Neural progenitor cell (in vitro differentiated cells): ENCODE measurements at regions not wholly inside any gene's neighbourhood (a gene's known extent, or its start where the extent isn't known, plus 50 kb on each side); places are given as distances from the start of the nearest gene placed in this dataset.

ENCODE experiments used
- DNase-seq: peaks from one replicate; pipeline ENCODE4 v3.0.0-alpha.2; 2016; ENCODE audit warnings: low spot score
- H2AFZ ChIP-seq: fragments of 200-600 bp; sonication (generic); replicated peaks from 2 replicates; pipeline ENCODE4 v1.6.1; 2016; ENCODE audit warnings: antibody characterized with exemption
- H3F3A ChIP-seq: fragments of 200-600 bp; sonication (generic); 2 replicates; pipeline ENCODE4 v1.6.1; 2016; ENCODE audit warnings: antibody characterized with exemption, low read depth
- H3K27ac ChIP-seq: fragments of 200-600 bp; sonication (generic); 2 replicates; pipeline ENCODE4 v1.5.1; 2016; ENCODE audit warnings: mild to moderate bottlenecking
- H3K27me3 ChIP-seq: fragments of 200-600 bp; sonication (generic); 2 replicates; pipeline ENCODE4 v1.6.1; 2016; ENCODE audit warnings: mild to moderate bottlenecking, moderate library complexity
- H3K36me3 ChIP-seq: fragments of 200-600 bp; sonication (generic); 2 replicates; pipeline ENCODE4 v1.5.1; 2016
- H3K4me1 ChIP-seq: fragments of 200-600 bp; sonication (generic); 2 replicates; pipeline ENCODE4 v1.6.1; 2016; ENCODE audit warnings: mixed run types
- H3K4me2 ChIP-seq: fragments of 200-600 bp; sonication (generic); 2 replicates; pipeline ENCODE4 v1.6.1; 2016
- H3K4me3 ChIP-seq: fragments of 200-600 bp; sonication (generic); 2 replicates; pipeline ENCODE4 v1.5.1; 2016
- H3K79me2 ChIP-seq: fragments of 200-600 bp; sonication (generic); 2 replicates; pipeline ENCODE4 v1.6.1; 2016; ENCODE audit warnings: low read depth
- H3K9ac ChIP-seq: fragments of 200-600 bp; sonication (generic); 2 replicates; pipeline ENCODE4 v1.6.1; 2016
- H3K9me3 ChIP-seq: fragments of 200-600 bp; sonication (generic); 2 replicates; pipeline ENCODE4 v1.5.1; 2016; ENCODE audit warnings: low read depth
- H4K20me1 ChIP-seq: fragments of 200-600 bp; sonication (generic); 2 replicates; pipeline ENCODE4 v1.6.1; 2016; ENCODE audit warnings: low read depth
- H3K27ac Mint-ChIP-seq: 3 replicates; pipeline ENCODE4 v1.8.0; 2021; ENCODE audit warnings: mixed read lengths
- H3K27me3 Mint-ChIP-seq: 2 replicates; pipeline ENCODE4 v1.8.0; 2022; ENCODE audit warnings: low read depth, mild to moderate bottlenecking, inconsistent platforms, moderate library complexity, mixed read lengths; ENCODE audit not compliant: insufficient read depth
- H3K36me3 Mint-ChIP-seq: 3 replicates; pipeline ENCODE4 v1.8.0; 2021; ENCODE audit warnings: mixed read lengths
- H3K4me1 Mint-ChIP-seq: 3 replicates; pipeline ENCODE4 v1.8.0; 2021; ENCODE audit warnings: mixed read lengths
- H3K4me3 Mint-ChIP-seq: 3 replicates; pipeline ENCODE4 v1.8.0; 2021; ENCODE audit warnings: mild to moderate bottlenecking, moderate library complexity, mixed read lengths
- H3K9me3 Mint-ChIP-seq: 3 replicates; pipeline ENCODE4 v1.8.0; 2020; ENCODE audit warnings: mixed read lengths
- EZH2 ChIP-seq: fragments of 200-600 bp; sonication (generic); IDR thresholded peaks from 2 replicates; pipeline ENCODE4 v1.6.1; 2017; ENCODE audit warnings: antibody characterized with exemption, mild to moderate bottlenecking, moderate library complexity
- EZH2phosphoT487 ChIP-seq: fragments of 200-600 bp; sonication (generic); IDR thresholded peaks from 2 replicates; pipeline ENCODE4 v1.6.1; 2017; ENCODE audit warnings: antibody characterized with exemption
- TF ChIP-seq, protein P1 (sequence below): fragments of 200-600 bp; sonication (generic); IDR thresholded peaks from 2 replicates; pipeline ENCODE4 v1.5.1; 2017; ENCODE audit warnings: antibody characterized with exemption, mild to moderate bottlenecking

- H3K4me1 Mint-ChIP-seq = peaks cover 5% of the 10 kb centered on the region
- H3K27ac Mint-ChIP-seq = no peak overlapping the region
- peaks cover 3% of the 10 kb centered on the region for H3K4me1 ChIP-seq
- H3K9me3 ChIP-seq = no peaks in the 10 kb centered on the region
- no peaks in the 10 kb centered on the region for H3K36me3 Mint-ChIP-seq
- H3K27me3 ChIP-seq = no peaks in the 10 kb centered on the region
- H3K9ac ChIP-seq = no peak overlapping the region
- no peak overlapping the region for H2AFZ ChIP-seq
- H3K4me3 Mint-ChIP-seq = no peak overlapping the region
- no peaks in the 10 kb centered on the region for H4K20me1 ChIP-seq
- H3K4me2 ChIP-seq = no peak overlapping the region
- no peaks in the 10 kb centered on the region for H3K27me3 Mint-ChIP-seq
- H3K79me2 ChIP-seq = no peaks in the 10 kb centered on the region
- H3K27ac ChIP-seq = no peak overlapping the region
- no peaks in the 10 kb centered on the region for H3K36me3 ChIP-seq
- H3K4me3 ChIP-seq = no peak overlapping the region
- DNase-seq = no peak
- H3F3A ChIP-seq = no peaks in the 10 kb centered on the region
- TF ChIP-seq EZH2phosphoT487 = no peak
- TF ChIP-seq EZH2 = no peak
- TF ChIP-seq, protein P1, sequence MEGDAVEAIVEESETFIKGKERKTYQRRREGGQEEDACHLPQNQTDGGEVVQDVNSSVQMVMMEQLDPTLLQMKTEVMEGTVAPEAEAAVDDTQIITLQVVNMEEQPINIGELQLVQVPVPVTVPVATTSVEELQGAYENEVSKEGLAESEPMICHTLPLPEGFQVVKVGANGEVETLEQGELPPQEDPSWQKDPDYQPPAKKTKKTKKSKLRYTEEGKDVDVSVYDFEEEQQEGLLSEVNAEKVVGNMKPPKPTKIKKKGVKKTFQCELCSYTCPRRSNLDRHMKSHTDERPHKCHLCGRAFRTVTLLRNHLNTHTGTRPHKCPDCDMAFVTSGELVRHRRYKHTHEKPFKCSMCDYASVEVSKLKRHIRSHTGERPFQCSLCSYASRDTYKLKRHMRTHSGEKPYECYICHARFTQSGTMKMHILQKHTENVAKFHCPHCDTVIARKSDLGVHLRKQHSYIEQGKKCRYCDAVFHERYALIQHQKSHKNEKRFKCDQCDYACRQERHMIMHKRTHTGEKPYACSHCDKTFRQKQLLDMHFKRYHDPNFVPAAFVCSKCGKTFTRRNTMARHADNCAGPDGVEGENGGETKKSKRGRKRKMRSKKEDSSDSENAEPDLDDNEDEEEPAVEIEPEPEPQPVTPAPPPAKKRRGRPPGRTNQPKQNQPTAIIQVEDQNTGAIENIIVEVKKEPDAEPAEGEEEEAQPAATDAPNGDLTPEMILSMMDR = no peak
- H3K9me3 Mint-ChIP-seq = no peaks in the 10 kb centered on the region
Observed at GRCh38 chr3:111326144-111326995, 215.6 kb upstream of the CD96 start.

- Histone ChIP-seq H3K4me1 (peaks cover 10% of the 10 kb centered on the region), H3K9ac (no peak overlapping the region), H4K20me1 (no peaks in the 10 kb centered on the region), H3K4me2 (no peak overlapping the region), H3K36me3 (no peaks in the 10 kb centered on the region), H3K27ac (no peak overlapping the region), H2AFZ (no peak overlapping the region), H3K79me2 (no peaks in the 10 kb centered on the region), H3K9me3 (no peaks in the 10 kb centered on the region), H3K4me3 (no peak overlapping the region), H3F3A (peaks cover under 1% of the 10 kb centered on the region), H3K27me3 (no peaks in the 10 kb centered on the region)
- Mint-ChIP-seq H3K27ac (no peak overlapping the region), H3K9me3 (no peaks in the 10 kb centered on the region), H3K27me3 (no peaks in the 10 kb centered on the region), H3K36me3 (no peaks in the 10 kb centered on the region), H3K4me3 (no peak overlapping the region), H3K4me1 (peaks cover 7% of the 10 kb centered on the region)
- no peak for DNase-seq
- TF ChIP-seq, protein P1 = no peak
- TF ChIP-seq EZH2 (no peak), EZH2phosphoT487 (no peak)
Observed at GRCh38 chr3:111331306-111331705, 210.7 kb upstream of the CD96 start.

DNA sequence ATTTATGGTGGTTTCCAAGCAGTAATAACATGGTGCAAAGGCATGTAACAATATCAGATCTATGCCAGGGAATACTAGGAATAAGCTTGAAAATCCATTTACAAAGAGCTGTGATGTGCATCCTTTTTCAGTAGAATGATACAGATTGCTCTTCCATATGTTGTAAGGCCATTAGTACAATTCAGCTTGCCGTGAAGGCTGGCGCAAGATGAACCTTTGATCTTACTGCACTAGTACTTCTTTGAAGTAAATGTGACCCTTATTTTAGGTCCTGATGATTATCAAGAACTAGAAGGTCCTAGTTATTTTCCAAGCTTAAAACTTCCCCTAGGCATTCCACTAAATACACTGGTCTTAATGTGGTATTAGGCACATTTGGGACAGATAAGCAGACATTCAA lies 210.1 kb upstream of the CD96 start:
- no peaks in the 10 kb centered on the region for H4K20me1 ChIP-seq
- H3K9me3 Mint-ChIP-seq = no peaks in the 10 kb centered on the region
- no peak overlapping the region for H3K4me3 ChIP-seq

More for the DNA sequence above, 210.1 kb upstream of the CD96 start:
- no peak for TF ChIP-seq EZH2phosphoT487
- no peak for TF ChIP-seq EZH2
- TF ChIP-seq, protein P1 = no peak
- H3K27ac ChIP-seq = no peak overlapping the region
- no peak for DNase-seq
- no peak overlapping the region for H3K9ac ChIP-seq
- no peaks in the 10 kb centered on the region for H3K36me3 ChIP-seq
- H3K4me1 Mint-ChIP-seq = peaks cover 11% of the 10 kb centered on the region
- no peaks in the 10 kb centered on the region for H3K27me3 Mint-ChIP-seq
- no peaks in the 10 kb centered on the region for H3K9me3 ChIP-seq
- H3K4me3 Mint-ChIP-seq = no peak overlapping the region
- peaks cover 16% of the 10 kb centered on the region for H3K4me1 ChIP-seq
- H3K36me3 Mint-ChIP-seq = no peaks in the 10 kb centered on the region
- no peaks in the 10 kb centered on the region for H3K79me2 ChIP-seq
- no peak overlapping the region for H3K4me2 ChIP-seq
- no peak overlapping the region for H2AFZ ChIP-seq
- peaks cover 6% of the 10 kb centered on the region for H3F3A ChIP-seq
- no peaks in the 10 kb centered on the region for H3K27me3 ChIP-seq
- H3K27ac Mint-ChIP-seq = no peak overlapping the region
